SK-N-SH treated with all-trans-retinoic acid at 6 μM for 48 hours (cell line): ENCODE measurements at regions not wholly inside any gene's neighbourhood (a gene's known extent, or its start where the extent isn't known, plus 50 kb on each side); places are given as distances from the start of the nearest gene placed in this dataset.

Experiments used
- ATAC-seq: fragments of 200-7000 bp; cut with Tn5 transposase; 3 replicates; pipeline ENCODE4 v1.9.1; 2020; ENCODE audit warnings: mild to moderate bottlenecking, moderate library complexity
- ARNTL ChIP-seq: fragments of 450-650 bp; formaldehyde crosslinking; IDR thresholded peaks from 2 replicates; pipeline ENCODE4 v1.5.0; 2020; ENCODE audit warnings: low read depth, mild to moderate bottlenecking, moderate library complexity, borderline replicate concordance
- BACH2 ChIP-seq: fragments of 250-450 bp; sonication (Bioruptor Pico); IDR thresholded peaks from 2 replicates; pipeline ENCODE4 v1.9.0; 2021; ENCODE audit warnings: mild to moderate bottlenecking, borderline replicate concordance
- ESRRG ChIP-seq: fragments of 250-450 bp; sonication (Bioruptor Pico); IDR thresholded peaks from 2 replicates; pipeline ENCODE4 v1.6.1; 2021; ENCODE audit warnings: mild to moderate bottlenecking
- ISL1 ChIP-seq: fragments of 250-450 bp; sonication (Bioruptor Pico); IDR thresholded peaks from 2 replicates; pipeline ENCODE4 v2.1.2; 2022; ENCODE audit warnings: mild to moderate bottlenecking, moderate library complexity
- OSR1 ChIP-seq: fragments of 250-450 bp; sonication (Bioruptor Pico); IDR thresholded peaks from 2 replicates; pipeline ENCODE4 v1.8.0; 2022; ENCODE audit warnings: moderate library complexity, mild to moderate bottlenecking, inconsistent platforms
- PPARA ChIP-seq: fragments of 250-450 bp; sonication (Bioruptor Pico); IDR thresholded peaks from 2 replicates; pipeline ENCODE4 v1.5.0; 2020; ENCODE audit warnings: mild to moderate bottlenecking, borderline replicate concordance
- RARB ChIP-seq: fragments of 250-450 bp; sonication (Bioruptor Pico); IDR thresholded peaks from 2 replicates; pipeline ENCODE4 v1.8.0; 2021; ENCODE audit warnings: mild to moderate bottlenecking, moderate library complexity
- SNAI2 ChIP-seq: fragments of 250-450 bp; sonication (Bioruptor Pico); IDR thresholded peaks from 2 replicates; pipeline ENCODE4 v1.5.0; 2020; ENCODE audit warnings: mild to moderate bottlenecking, moderate library complexity
- TCF4 ChIP-seq: fragments of 250-450 bp; sonication (Bioruptor Pico); IDR thresholded peaks from 2 replicates; pipeline ENCODE4 v1.8.0; 2021; ENCODE audit warnings: mild to moderate bottlenecking, moderate library complexity, borderline replicate concordance
- TOX ChIP-seq: fragments of 250-450 bp; sonication (Bioruptor Pico); IDR thresholded peaks from 2 replicates; pipeline ENCODE4 v1.8.0; 2021; ENCODE audit warnings: mild to moderate bottlenecking, moderate library complexity, borderline replicate concordance
- ZC3H10 ChIP-seq: fragments of 250-450 bp; sonication (Bioruptor Pico); IDR thresholded peaks from 2 replicates; pipeline ENCODE4 v1.5.1; 2021; ENCODE audit warnings: mild to moderate bottlenecking, moderate library complexity
- ZFP3 ChIP-seq: fragments of 250-450 bp; sonication (Bioruptor Pico); IDR thresholded peaks from 2 replicates; pipeline ENCODE4 v1.5.0; 2020; ENCODE audit warnings: mild to moderate bottlenecking, moderate library complexity
- ZNF565 ChIP-seq: fragments of 450-650 bp; formaldehyde crosslinking; conservative IDR thresholded peaks from 2 replicates; pipeline ENCODE4 v1.5.0; 2020; ENCODE audit warnings: low read depth, mild to moderate bottlenecking, moderate library complexity
- ZNF70 ChIP-seq: fragments of 450-650 bp; formaldehyde crosslinking; IDR thresholded peaks from 2 replicates; pipeline ENCODE4 v1.5.0; 2020; ENCODE audit warnings: mild to moderate bottlenecking, moderate library complexity
- ZNF8 ChIP-seq: fragments of 450-650 bp; formaldehyde crosslinking; IDR thresholded peaks from 2 replicates; pipeline ENCODE4 v1.5.0; 2020; ENCODE audit warnings: mild to moderate bottlenecking, moderate library complexity
- TF ChIP-seq, protein P1 (sequence below): fragments of 250-450 bp; sonication (Bioruptor Pico); IDR thresholded peaks from 2 replicates; pipeline ENCODE4 v1.5.1; 2021; ENCODE audit warnings: mild to moderate bottlenecking, moderate library complexity
- TF ChIP-seq, protein P2 (sequence below): fragments of 250-450 bp; sonication (Bioruptor Pico); IDR thresholded peaks from 2 replicates; pipeline ENCODE4 v1.8.0; 2021; ENCODE audit warnings: low read depth, mild to moderate bottlenecking, moderate library complexity, borderline replicate concordance
- TF ChIP-seq, protein P3 (sequence below): fragments of 250-450 bp; sonication (Bioruptor Pico); IDR thresholded peaks from 2 replicates; pipeline ENCODE4 v1.8.0; 2020; ENCODE audit warnings: mild to moderate bottlenecking, moderate library complexity, borderline replicate concordance
- TF ChIP-seq, protein P4 (sequence below): fragments of 250-450 bp; sonication (Bioruptor Pico); IDR thresholded peaks from 2 replicates; pipeline ENCODE4 v1.5.1; 2020; ENCODE audit warnings: low read depth, mild to moderate bottlenecking, moderate library complexity
- TF ChIP-seq, protein P5 (sequence below): fragments of 250-450 bp; sonication (Bioruptor Pico); IDR thresholded peaks from 2 replicates; pipeline ENCODE4 v1.5.0; 2020; ENCODE audit warnings: mild to moderate bottlenecking, moderate library complexity

DNA sequence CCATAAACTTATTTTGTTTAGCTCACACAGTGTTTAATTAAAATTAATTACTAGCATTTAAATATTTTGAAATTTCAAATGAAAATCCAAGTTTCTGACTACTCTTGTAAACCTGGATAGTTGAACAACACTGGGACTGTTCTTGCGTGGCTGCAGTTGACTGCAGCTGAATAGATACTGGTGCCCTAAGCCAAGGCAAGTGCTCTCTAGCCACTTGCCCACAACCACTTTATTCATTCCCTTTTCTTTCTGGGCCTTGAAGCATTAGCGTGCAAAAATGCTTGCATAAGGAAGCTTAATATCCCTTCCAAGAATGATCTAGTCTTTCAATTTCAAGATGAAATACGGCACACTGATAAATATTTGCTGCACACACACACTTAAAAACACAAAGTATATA lies 676.0 kb upstream of the MARCKS start:
- TF ChIP-seq, protein P1, sequence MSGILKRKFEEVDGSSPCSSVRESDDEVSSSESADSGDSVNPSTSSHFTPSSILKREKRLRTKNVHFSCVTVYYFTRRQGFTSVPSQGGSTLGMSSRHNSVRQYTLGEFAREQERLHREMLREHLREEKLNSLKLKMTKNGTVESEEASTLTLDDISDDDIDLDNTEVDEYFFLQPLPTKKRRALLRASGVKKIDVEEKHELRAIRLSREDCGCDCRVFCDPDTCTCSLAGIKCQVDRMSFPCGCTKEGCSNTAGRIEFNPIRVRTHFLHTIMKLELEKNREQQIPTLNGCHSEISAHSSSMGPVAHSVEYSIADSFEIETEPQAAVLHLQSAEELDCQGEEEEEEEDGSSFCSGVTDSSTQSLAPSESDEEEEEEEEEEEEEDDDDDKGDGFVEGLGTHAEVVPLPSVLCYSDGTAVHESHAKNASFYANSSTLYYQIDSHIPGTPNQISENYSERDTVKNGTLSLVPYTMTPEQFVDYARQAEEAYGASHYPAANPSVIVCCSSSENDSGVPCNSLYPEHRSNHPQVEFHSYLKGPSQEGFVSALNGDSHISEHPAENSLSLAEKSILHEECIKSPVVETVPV (CRISPR knock-in tag), result no peak
- TF ChIP-seq ZNF8, result no peak
- TF ChIP-seq ZFP3 (CRISPR knock-in tag), result no peak
- TF ChIP-seq OSR1 (CRISPR knock-in tag), result no peak
- TF ChIP-seq, protein P2, sequence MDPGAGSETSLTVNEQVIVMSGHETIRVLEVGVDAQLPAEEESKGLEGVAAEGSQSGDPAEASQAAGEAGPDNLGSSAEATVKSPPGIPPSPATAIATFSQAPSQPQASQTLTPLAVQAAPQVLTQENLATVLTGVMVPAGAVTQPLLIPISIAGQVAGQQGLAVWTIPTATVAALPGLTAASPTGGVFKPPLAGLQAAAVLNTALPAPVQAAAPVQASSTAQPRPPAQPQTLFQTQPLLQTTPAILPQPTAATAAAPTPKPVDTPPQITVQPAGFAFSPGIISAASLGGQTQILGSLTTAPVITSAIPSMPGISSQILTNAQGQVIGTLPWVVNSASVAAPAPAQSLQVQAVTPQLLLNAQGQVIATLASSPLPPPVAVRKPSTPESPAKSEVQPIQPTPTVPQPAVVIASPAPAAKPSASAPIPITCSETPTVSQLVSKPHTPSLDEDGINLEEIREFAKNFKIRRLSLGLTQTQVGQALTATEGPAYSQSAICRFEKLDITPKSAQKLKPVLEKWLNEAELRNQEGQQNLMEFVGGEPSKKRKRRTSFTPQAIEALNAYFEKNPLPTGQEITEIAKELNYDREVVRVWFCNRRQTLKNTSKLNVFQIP (CRISPR knock-in tag), result no peak
- no peak for TF ChIP-seq ARNTL (CRISPR knock-in tag)
- no peak for TF ChIP-seq PPARA (CRISPR knock-in tag)
- TF ChIP-seq, protein P3, sequence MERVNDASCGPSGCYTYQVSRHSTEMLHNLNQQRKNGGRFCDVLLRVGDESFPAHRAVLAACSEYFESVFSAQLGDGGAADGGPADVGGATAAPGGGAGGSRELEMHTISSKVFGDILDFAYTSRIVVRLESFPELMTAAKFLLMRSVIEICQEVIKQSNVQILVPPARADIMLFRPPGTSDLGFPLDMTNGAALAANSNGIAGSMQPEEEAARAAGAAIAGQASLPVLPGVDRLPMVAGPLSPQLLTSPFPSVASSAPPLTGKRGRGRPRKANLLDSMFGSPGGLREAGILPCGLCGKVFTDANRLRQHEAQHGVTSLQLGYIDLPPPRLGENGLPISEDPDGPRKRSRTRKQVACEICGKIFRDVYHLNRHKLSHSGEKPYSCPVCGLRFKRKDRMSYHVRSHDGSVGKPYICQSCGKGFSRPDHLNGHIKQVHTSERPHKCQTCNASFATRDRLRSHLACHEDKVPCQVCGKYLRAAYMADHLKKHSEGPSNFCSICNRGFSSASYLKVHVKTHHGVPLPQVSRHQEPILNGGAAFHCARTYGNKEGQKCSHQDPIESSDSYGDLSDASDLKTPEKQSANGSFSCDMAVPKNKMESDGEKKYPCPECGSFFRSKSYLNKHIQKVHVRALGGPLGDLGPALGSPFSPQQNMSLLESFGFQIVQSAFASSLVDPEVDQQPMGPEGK (CRISPR knock-in tag), result no peak
- TF ChIP-seq RARB (CRISPR knock-in tag), result no peak
- ATAC-seq, result no peak

DNA sequence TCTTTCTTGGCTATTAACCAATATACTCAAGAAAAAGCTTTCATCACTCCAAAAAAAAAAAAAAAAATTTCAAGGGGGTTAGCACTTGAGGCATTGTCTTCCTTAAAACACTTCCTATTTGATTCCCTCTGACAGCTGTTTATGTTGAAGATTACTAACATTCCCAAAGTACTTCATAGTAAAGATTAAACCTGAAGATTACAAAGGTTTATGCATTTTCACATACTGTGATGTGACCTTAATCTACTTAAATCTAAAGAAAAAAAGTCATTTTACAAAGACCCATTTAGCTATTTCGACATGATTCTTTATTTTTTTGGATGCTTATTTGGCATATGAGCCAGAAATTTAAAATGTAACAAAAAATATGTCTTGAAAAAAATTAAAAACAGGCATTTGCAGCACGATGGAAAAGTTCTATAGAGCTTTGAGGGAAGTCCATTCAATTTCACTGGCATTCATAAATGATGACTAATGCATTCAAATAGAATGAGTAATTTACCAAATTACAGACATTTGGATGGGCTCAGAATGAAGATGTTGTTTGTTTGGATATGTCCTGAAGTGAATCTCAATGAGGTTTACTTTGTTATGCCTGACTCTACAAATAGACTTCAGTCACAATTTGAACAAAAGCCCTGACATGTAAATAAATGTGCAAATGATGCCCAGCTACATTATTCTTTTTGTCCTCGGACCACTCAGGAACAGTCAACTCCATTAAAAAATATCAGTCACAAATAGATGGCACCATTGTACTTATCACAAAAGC lies 674.6 kb upstream of the MARCKS start:
- no peak for TF ChIP-seq OSR1 (CRISPR knock-in tag)
- TF ChIP-seq, protein P4, sequence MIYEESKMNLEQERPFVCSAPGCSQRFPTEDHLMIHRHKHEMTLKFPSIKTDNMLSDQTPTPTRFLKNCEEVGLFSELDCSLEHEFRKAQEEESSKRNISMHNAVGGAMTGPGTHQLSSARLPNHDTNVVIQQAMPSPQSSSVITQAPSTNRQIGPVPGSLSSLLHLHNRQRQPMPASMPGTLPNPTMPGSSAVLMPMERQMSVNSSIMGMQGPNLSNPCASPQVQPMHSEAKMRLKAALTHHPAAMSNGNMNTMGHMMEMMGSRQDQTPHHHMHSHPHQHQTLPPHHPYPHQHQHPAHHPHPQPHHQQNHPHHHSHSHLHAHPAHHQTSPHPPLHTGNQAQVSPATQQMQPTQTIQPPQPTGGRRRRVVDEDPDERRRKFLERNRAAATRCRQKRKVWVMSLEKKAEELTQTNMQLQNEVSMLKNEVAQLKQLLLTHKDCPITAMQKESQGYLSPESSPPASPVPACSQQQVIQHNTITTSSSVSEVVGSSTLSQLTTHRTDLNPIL (CRISPR knock-in tag), result peak; percentile 38; the same call in 1 of the 2 replicates
- TF ChIP-seq ISL1 (CRISPR knock-in tag), result peak; percentile 90
- TF ChIP-seq BACH2 (CRISPR knock-in tag), result no peak
- TF ChIP-seq, all 23 proteins: peak for 2
- peak; percentile 72 for ATAC-seq

DNA sequence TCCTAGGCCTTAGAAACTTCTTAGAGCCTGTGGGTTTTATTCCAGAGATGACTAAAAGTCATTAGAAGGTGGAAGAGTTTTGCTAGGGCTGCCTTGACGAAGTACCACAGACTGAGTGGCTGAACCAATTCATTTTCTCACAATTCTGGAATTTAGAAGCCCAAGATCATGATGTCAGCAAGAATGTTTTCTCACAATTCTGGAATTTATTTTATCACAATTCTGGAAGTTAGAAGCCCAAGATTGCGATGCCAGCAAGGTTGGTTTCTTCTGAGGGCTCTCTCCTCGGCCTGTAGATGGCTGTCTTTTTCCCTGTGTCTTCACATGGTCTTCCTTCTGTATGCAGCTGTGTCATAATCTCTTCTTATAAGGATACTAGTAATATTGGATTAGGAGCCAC lies 672.9 kb upstream of the MARCKS start:
- peak; percentile 69 for ATAC-seq

More for the DNA sequence above, 672.9 kb upstream of the MARCKS start:
- TF ChIP-seq ARNTL (CRISPR knock-in tag) (no peak), ESRRG (no peak), OSR1 (CRISPR knock-in tag) (no peak), ZNF70 (CRISPR knock-in tag) (no peak), TOX (CRISPR knock-in tag) (no peak), SNAI2 (CRISPR knock-in tag) (no peak), RARB (CRISPR knock-in tag) (no peak), ZC3H10 (CRISPR knock-in tag) (no peak), ISL1 (CRISPR knock-in tag) (no peak), TCF4 (no peak), ZNF565 (no peak), BACH2 (CRISPR knock-in tag) (no peak)
- TF ChIP-seq, protein P5, sequence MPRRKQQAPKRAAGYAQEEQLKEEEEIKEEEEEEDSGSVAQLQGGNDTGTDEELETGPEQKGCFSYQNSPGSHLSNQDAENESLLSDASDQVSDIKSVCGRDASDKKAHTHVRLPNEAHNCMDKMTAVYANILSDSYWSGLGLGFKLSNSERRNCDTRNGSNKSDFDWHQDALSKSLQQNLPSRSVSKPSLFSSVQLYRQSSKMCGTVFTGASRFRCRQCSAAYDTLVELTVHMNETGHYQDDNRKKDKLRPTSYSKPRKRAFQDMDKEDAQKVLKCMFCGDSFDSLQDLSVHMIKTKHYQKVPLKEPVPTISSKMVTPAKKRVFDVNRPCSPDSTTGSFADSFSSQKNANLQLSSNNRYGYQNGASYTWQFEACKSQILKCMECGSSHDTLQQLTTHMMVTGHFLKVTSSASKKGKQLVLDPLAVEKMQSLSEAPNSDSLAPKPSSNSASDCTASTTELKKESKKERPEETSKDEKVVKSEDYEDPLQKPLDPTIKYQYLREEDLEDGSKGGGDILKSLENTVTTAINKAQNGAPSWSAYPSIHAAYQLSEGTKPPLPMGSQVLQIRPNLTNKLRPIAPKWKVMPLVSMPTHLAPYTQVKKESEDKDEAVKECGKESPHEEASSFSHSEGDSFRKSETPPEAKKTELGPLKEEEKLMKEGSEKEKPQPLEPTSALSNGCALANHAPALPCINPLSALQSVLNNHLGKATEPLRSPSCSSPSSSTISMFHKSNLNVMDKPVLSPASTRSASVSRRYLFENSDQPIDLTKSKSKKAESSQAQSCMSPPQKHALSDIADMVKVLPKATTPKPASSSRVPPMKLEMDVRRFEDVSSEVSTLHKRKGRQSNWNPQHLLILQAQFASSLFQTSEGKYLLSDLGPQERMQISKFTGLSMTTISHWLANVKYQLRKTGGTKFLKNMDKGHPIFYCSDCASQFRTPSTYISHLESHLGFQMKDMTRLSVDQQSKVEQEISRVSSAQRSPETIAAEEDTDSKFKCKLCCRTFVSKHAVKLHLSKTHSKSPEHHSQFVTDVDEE (CRISPR knock-in tag), result no peak
- TF ChIP-seq, protein P1 (CRISPR knock-in tag), result no peak
